ENCODE measurements at regions not wholly inside any gene's neighbourhood (a gene's known extent, or its start where the extent isn't known, plus 50 kb on each side); places are given as distances from the start of the nearest gene placed in this dataset.

- DNase-seq: peak; percentile 31
Observed at GRCh38 chr11:116276051-116277044, 496.4 kb downstream of the BUD13 start.

GRCh38 chr11:116275635-116276034 lies 497.2 kb downstream of the BUD13 start:
- no peak for DNase-seq

GRCh38 chr11:116274521-116274920 lies 498.3 kb downstream of the BUD13 start:
- DNase-seq: no peak

DNA sequence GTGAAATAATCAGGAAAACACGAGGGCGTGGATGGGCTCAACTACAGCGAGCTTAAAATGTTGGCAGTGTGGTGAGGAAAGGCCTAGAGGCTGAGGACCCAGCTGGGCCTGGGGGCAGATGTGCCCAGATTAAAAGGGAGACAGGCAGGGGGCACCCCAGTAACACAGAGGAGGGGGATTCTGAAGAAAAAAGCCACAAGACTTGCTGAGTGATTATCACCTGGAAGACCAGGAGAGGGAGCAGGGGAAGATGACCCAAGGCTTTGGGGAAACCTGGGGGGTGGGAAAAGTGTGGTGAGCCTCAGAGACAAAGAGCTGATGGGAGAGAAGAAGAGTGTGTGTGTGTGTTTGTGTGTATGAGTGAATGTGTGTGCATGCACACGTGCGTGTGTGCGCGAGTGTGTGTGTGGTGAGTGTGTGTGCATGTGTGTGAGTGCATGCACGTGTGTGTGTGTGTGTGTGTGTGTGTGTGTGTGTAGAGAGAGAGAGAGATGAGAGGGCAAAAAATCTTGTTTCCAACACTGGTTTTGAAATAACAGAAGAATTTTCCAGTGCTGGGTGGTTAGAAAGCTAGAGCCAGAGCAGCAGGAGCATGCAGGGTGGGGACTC lies 500.5 kb downstream of the BUD13 start:
- DNase-seq: no peak

DNA sequence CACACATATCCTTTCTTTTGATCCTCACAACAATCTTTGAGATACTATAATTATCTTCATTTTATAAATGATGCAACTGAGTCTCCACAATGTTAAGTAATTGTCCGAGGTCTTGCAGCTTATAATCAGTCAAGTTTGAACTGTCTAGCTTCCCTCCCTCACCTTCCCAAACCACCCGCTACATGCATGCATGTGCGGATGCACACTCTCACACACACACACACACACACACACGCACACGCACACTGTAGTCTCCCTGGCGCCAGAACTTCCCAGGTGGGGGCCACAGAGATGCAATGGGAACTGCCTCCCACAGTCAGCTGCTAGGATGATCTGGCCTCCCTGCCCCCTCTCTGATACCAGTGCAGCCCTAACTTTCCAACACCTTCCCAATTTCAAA lies 501.3 kb downstream of the BUD13 start:
- DNase-seq: no peak

- no peak for DNase-seq
Observed at GRCh38 chr11:116267146-116267545, 505.6 kb downstream of the BUD13 start.

- no peak for DNase-seq
Observed at GRCh38 chr11:116263770-116264169, 509.0 kb downstream of the BUD13 start.

DNA sequence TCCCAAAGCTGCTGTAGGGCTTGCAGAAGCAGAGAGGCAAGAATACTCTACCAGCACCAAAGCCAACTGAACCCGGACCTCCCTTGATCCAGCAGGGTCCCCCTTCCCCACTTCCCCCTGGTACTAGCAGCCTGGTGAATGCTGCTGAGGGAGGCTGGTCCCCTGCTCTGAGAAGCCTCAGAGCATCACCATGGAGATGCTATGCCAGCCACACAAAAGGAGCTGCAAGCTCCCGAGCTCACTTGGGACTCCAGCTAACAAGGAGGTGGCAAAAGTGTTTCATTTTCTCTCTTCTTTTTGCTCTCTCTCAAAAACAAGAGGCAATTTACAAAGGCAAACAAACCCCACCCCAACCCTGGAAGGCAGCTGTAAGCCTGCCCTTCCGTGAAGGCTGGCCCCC lies 509.8 kb downstream of the BUD13 start:
- no peak for DNase-seq

- DNase-seq: no peak
Observed at GRCh38 chr11:116262370-116262769, 510.4 kb downstream of the BUD13 start.

DNA sequence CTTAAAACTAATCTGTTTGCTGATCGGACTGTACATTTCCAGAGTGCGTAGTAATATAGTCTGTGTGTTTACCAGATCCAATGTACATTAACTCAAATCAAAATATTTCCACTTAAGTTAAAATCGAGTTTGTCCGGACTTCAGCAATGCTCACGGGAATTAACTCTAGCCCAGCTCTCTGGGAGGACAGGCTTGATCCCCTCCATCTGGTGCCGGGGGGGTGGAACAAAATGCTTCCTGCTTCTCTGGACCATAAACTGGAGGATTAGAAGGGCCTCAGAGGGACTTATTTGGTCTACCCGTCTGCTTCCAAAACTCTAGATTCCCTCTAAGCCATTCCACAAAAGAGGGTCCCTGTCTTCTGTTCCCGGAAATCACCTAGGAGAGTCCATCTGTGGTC lies 511.2 kb downstream of the BUD13 start:
- DNase-seq: no peak

DNA sequence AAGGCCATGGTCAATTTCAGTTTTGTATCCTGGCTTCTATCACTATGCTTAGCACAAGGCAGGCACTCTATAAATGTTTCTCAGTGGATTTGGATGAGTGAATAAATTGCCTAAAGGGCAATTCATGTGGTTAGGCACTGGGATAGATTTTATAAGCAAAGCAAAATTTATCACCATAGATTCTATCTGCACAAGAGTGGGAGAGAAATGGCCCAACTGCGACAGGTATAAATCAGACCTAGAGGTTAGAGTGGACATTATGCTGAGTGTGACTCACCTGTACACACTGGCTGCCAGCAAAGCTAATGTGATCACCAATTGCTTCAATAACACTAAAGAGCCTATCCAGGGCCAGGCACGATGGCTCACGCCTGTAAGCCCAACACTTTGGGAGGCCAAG lies 514.0 kb downstream of the BUD13 start:
- DNase-seq: no peak

- no peak for DNase-seq
Observed at GRCh38 chr11:116257883-116258282, 514.9 kb downstream of the BUD13 start.

DNA sequence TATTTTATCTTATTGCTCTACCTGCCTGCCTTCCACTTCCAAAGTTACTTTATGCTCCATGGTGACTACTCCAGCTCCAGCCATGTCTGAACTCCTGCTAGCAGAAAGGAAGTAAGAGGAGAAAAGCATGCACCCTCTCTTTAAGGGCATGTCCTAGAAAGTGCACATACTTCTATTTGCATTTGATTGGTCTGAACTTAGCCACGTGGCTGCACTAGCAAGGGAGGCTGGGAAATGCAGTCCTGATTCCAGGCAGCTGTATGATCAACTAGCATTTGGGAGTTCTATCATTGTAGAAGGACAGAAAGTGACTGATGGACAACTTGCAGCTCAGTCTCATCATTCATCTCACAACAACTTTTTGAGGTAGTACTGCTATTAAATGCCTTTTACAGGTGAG lies 515.7 kb downstream of the BUD13 start:
- DNase-seq: no peak

GRCh38 chr11:116256215-116256614 lies 516.6 kb downstream of the BUD13 start:
- DNase-seq: no peak

GRCh38 chr11:116255321-116255953 lies 517.4 kb downstream of the BUD13 start:
- no peak for DNase-seq

DNA sequence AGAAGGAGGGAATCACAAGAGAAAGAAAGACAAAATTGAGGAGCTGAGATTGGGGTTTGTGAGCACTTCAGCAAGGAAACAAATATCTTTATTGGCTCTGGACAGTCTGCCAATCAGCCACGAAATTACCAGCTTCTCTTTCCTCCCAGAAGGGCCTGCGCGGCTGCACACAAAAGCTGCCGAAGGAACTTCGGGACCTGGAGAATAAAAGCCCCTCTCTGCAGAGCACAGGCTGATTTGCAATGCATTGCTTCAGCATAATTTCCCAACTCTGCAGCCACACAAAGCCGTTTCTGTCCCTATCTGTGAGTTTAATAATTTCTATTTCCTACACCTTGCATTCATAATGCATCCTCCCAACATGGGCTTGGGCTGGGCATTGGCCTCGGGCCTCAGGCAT lies 522.6 kb downstream of the BUD13 start:
- DNase-seq: no peak

DNA sequence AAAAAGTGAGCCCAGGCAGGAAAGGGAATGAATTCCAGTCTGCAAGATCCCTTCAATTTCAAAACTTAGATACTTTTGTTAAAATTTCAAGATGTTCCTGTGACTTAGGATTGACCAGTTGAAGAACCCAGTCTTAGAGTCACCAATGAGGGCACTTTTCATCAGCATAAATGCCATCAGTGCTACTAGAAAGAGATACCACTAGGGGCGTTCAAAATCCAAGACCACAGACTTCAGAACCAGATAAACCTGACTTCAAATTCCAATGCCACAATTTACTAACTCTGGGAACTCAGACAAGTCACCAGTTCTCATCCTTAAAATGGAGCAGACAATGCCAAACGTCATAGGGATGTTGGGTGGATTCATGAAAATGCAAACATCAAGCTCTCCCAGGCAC lies 523.2 kb downstream of the BUD13 start:
- no peak for DNase-seq

DNA sequence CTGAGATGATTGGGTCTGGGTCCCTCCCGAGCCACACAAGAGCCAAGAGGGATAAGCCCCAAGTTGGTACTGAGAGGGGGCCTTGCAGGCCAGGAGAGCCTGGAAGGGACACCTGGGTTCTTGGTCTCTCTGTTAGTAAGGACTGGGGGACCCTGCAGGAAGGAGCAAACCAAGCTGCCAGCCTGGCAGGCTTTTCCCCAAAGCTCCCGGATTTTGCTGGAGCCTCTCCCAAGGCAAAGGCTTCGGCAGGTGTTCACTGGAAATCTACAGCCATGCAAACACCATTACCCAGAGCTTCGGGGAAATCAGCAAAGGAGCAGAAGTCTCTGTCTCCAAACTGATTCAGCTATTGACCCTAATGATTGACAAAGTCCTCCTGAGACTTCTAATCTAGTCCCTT lies 527.9 kb downstream of the BUD13 start:
- no peak for DNase-seq

DNA sequence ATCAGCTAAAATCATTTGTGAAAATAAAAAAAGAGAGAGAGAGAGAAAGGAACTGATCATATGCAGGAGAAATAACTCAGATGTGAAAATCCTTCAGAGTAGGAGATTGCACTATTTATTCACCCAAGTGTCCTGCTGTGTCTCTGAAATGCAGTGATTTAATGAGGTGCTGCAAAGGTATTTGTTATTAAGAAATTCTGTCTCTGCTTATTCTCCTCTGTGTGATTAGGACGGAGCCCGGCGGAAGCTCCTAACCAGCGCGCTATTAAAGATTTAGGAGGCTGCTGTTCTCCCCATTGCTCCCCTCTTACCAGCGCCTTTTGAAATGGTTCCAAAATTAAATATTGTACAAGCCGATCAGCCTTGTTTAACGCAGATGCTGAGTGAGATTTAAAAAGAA lies 528.3 kb downstream of the BUD13 start:
- no peak for DNase-seq

DNA sequence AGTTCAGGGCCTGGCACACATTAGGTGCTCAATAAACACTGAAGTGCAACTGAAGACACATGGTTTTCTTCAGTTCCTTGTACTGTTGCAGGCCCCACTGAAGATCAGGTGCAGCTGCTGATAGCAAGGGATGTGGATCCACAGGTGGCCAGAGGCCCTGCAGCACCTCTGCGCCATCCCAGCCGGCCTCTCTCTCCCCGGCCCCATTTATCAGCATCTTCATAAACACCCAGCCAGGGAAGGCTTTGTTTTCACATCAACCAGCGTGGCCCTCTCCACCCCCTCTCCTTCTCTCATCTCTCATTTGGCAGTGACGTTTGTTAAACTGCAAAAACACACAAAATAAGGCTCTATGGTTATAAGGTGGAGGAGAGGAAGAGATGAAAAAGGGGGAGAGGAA lies 528.8 kb downstream of the BUD13 start:
- no peak for DNase-seq

DNA sequence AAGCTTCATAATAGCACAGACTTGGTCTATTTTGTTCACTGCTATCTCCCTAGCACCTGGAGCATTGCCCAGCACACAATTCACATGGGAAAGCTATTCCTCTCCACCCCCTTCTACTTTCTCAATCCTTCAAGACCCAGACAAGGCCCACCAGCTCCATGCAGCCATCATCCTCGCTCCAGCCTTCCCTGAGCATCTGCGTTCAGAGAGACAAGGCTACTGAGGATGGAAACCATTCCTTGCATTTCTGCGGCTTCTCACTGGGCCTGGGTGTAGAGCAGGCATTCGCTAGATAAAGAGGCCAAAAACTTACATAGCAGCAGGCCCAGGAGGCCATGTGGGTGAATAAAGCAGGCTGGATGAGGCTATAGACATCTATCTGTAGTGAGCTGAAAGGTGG lies 530.8 kb downstream of the BUD13 start:
- no peak for DNase-seq

- DNase-seq: no peak
Observed at GRCh38 chr11:116240710-116241109, 532.1 kb downstream of the BUD13 start.

DNA sequence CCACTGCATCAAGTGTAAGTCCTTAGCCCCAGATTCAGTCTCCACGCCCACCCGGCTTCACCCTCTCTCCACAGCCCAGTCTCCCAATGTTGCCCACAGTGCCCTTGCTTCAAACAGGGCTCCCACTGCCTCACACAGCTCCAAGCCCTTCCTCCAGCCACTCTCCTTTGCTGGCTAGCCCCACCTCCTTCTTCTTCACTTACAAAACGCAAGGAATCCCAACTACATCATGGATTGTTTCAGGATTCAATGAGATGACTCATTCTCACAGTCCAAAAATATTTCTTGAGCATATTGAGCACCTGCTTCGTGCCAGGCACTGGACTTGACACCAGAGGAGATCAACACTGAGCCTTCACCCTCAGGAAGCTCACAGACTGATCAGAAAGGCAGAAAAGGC lies 533.5 kb downstream of the BUD13 start:
- no peak for DNase-seq

DNA sequence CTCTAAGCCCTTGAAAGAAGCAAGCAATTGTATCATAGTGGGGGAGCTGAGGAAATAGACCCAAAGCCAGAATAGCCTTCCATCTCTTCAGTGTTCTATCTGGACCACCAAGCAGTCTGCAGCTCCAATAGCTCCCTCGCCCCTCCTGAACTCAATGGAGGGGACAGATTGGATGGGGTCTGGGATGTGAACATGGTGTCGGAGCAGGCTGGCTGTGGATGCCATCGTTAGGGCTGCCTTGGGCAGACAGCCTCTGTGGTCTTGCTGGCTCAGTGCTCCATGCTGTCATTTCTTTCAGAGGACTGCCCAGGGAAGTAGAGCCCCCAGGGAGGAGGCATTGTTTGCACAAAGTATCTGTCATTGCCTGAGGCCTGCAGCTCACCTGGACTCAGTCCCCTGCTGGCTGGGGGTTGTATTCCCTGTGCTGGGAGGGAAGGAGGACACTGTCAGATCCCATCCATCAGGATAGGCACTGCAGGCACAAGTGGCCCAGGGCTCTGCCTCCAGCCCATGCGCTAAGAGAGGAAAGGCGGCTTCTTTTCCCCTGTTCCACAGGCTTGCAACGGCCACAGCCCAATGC lies 537.7 kb downstream of the BUD13 start:
- DNase-seq: no peak

All from NK-92 treated with Interleukin-12 subunit alpha and Interleukin-12 subunit beta, amount 100 ng/mL, for 24 hours (cell line).